A549 (cell line): ENCODE measurements at regions not wholly inside any gene's neighbourhood (a gene's known extent, or its start where the extent isn't known, plus 50 kb on each side); places are given as distances from the start of the nearest gene placed in this dataset.

Experiments used
- ATAC-seq, 2 experiments: fragments of 200-7000 bp in 1 of 2; fragments of >200 bp in 1 of 2; cut with Nextera tagmentation in 1 of 2; cut with Tn5 transposase in 1 of 2; 3 replicates each; pipeline versions ENCODE4 v1.8.0 to v1.9.1; 2018 to 2020; ENCODE audit warnings: mild to moderate bottlenecking in 1 of 2, moderate library complexity in 1 of 2
- CTCF ChIA-PET: fragments of 300-600 bp; sonication (Branson Sonifier 250); formaldehyde crosslinking; extraction: SDS; loops from one replicate; lab custom pipeline; 2021; ENCODE audit warnings: antibody characterized with exemption, inconsistent platforms; lab: Yijun Ruan, JAX
- POLR2A ChIA-PET: fragments of 350-600 bp; formaldehyde crosslinking; extraction: SDS; loops from one replicate; lab custom pipeline; 2021; ENCODE audit warnings: antibody characterized with exemption, inconsistent platforms; lab: Yijun Ruan, JAX
- DNase-seq, 2 experiments: peaks; one replicate each; pipeline versions ENCODE4 v3.0.0 to v3.0.0-alpha.2; 2011 to 2016; ENCODE audit warnings: low read depth in 1 of 2, low spot score in 1 of 2
- FAIRE-seq: peaks from 2 replicates; lab custom pipeline; 2011; peaks lifted over from hg19 to GRCh38; lab: Jason Lieb, UNC
- H3K27ac ChIP-seq, 2 experiments: fragments of >200 bp; sonication (Bioruptor Twin); formaldehyde crosslinking; 3 replicates each; pipeline ENCODE4 v1.5.1; 2016 to 2017
- H3K4me1 ChIP-seq: fragments of >200 bp; sonication (Bioruptor Twin); formaldehyde crosslinking; 3 replicates; pipeline ENCODE4 v1.6.1; 2016
- H3K4me2 ChIP-seq: fragments of >200 bp; sonication (Bioruptor Twin); formaldehyde crosslinking; 3 replicates; pipeline ENCODE4 v1.6.1; 2016
- H3K4me3 ChIP-seq: fragments of >200 bp; sonication (Bioruptor Twin); formaldehyde crosslinking; 3 replicates; pipeline ENCODE4 v1.5.1; 2016
- H3K9me3 ChIP-seq: fragments of >200 bp; sonication (Bioruptor Twin); formaldehyde crosslinking; 3 replicates; pipeline ENCODE4 v1.6.1; 2016
- ATOH8 ChIP-seq: fragments of 250-450 bp; sonication (Bioruptor Pico); IDR thresholded peaks from 2 replicates; pipeline ENCODE4 v1.5.0; 2020; ENCODE audit warnings: low read depth, mild to moderate bottlenecking, moderate library complexity
- BCL3 ChIP-seq: fragments of >200 bp; sonication (Bioruptor Twin); formaldehyde crosslinking; IDR thresholded peaks from 3 replicates; pipeline ENCODE4 v1.6.1; 2016
- BHLHE40 ChIP-seq: IDR thresholded peaks from 2 replicates; pipeline ENCODE4 v1.6.1; 2012; ENCODE audit warnings: low read depth, low read length, inconsistent platforms
- CTCF ChIP-seq: fragments of >200 bp; sonication (Bioruptor Twin); formaldehyde crosslinking; IDR thresholded peaks from 3 replicates; pipeline ENCODE4 v1.5.1; 2016
- EHMT2 ChIP-seq: fragments of 200-600 bp; sonication (generic); IDR thresholded peaks from 2 replicates; pipeline ENCODE4 v1.6.1; 2016; ENCODE audit warnings: antibody characterized with exemption, low read depth, mild to moderate bottlenecking, moderate library complexity
- ELK1 ChIP-seq: fragments of 150-350 bp; IDR thresholded peaks from 2 replicates; pipeline ENCODE4 v1.6.1; 2014; ENCODE audit warnings: low read depth, mild to moderate bottlenecking, low read length
- EP300 ChIP-seq, 2 experiments: fragments of >200 bp; sonication (Bioruptor Twin); formaldehyde crosslinking; IDR thresholded peaks; 2 replicates in 1 of 2; 3 replicates in 1 of 2; pipeline ENCODE4 v1.6.1; 2016 to 2017
- ESRRA ChIP-seq: fragments of 150-350 bp; IDR thresholded peaks from 2 replicates; pipeline ENCODE4 v1.6.1; 2014; ENCODE audit warnings: mild to moderate bottlenecking, low read length, borderline replicate concordance
- FOXS1 ChIP-seq: fragments of 250-450 bp; sonication (Bioruptor Pico); IDR thresholded peaks from 2 replicates; pipeline ENCODE4 v1.5.0; 2020; ENCODE audit warnings: mild to moderate bottlenecking, moderate library complexity
- HMGXB4 ChIP-seq: fragments of 250-450 bp; sonication (Bioruptor Pico); IDR thresholded peaks from 2 replicates; pipeline ENCODE4 v1.5.0; 2021; ENCODE audit warnings: mild to moderate bottlenecking, moderate library complexity, borderline replicate concordance
- HOXB13 ChIP-seq: fragments of 250-450 bp; sonication (Bioruptor Pico); IDR thresholded peaks from 2 replicates; pipeline ENCODE4 v1.5.0; 2020; ENCODE audit warnings: low read depth, mild to moderate bottlenecking, moderate library complexity
- JUNB ChIP-seq: fragments of >200 bp; sonication (Bioruptor Twin); formaldehyde crosslinking; IDR thresholded peaks from 2 replicates; pipeline ENCODE4 v1.6.1; 2016
- KDM1A ChIP-seq: fragments of 200-600 bp; sonication (generic); IDR thresholded peaks from 2 replicates; pipeline ENCODE4 v1.6.1; 2016; ENCODE audit warnings: low read depth, mild to moderate bottlenecking
- MAZ ChIP-seq: fragments of 150-350 bp; IDR thresholded peaks from 2 replicates; pipeline ENCODE4 v1.6.1; 2014; ENCODE audit warnings: antibody characterized with exemption, low read depth, low read length, borderline replicate concordance
- POLR2A ChIP-seq: IDR thresholded peaks from 2 replicates; pipeline ENCODE4 v1.6.1; 2012; ENCODE audit warnings: mild to moderate bottlenecking, low read length
- POLR2AphosphoS2 ChIP-seq: conservative IDR thresholded peaks from 2 replicates; pipeline ENCODE4 v1.6.1; 2012; ENCODE audit warnings: low read length, improper control_type of control experiment, inconsistent platforms
- SREBF2 ChIP-seq: fragments of 450-650 bp; IDR thresholded peaks from 2 replicates; pipeline ENCODE4 v1.6.1; 2014; ENCODE audit warnings: mild to moderate bottlenecking, moderate library complexity
- TFCP2L1 ChIP-seq: fragments of 250-450 bp; sonication (Bioruptor Pico); IDR thresholded peaks from 2 replicates; pipeline ENCODE4 v1.5.0; 2021; ENCODE audit warnings: mild to moderate bottlenecking
- ZFP36 ChIP-seq: fragments of 450-650 bp; IDR thresholded peaks from 2 replicates; pipeline ENCODE4 v1.6.1; 2014; ENCODE audit warnings: borderline replicate concordance; ENCODE audit not compliant: partially characterized antibody
- ZSCAN20 ChIP-seq: fragments of 250-450 bp; sonication (Bioruptor Pico); IDR thresholded peaks from 2 replicates; pipeline ENCODE4 v1.8.0; 2022; ENCODE audit warnings: mild to moderate bottlenecking, moderate library complexity
- WGBS: methylation state at CpG from one replicate; pipeline ENCODE4 v1.1.6; 2017; ENCODE audit errors: missing lambda C conversion rate; 5-methylcytosine and 5-hydroxymethylcytosine counted together

- no peak overlapping the region for H3K4me3 ChIP-seq
- TF ChIP-seq JUNB, result no peak
- TF ChIP-seq BHLHE40, result no peak
- no peak for TF ChIP-seq POLR2A
- TF ChIP-seq TFCP2L1, result no peak
- TF ChIP-seq FOXS1 (CRISPR knock-in tag), result no peak
- TF ChIP-seq ZFP36, result no peak
- no peak for TF ChIP-seq ESRRA
- no peak for TF ChIP-seq ZSCAN20 (CRISPR knock-in tag)
Measured at GRCh38 chr10:128622706-128623105, 496.5 kb upstream of the MKI67 start.

GRCh38 chr10:128623776-128624175 lies 497.6 kb upstream of the MKI67 start:
- DNase-seq (no peak), ATAC-seq (no peak), FAIRE-seq (no peak)
- POLR2A ChIA-PET, result no interaction called here
- Histone ChIP-seq H3K27ac (no peak overlapping the region), H3K4me3 (no peak overlapping the region), H3K4me2 (no peak overlapping the region), H3K9me3 (no peaks in the 10 kb centered on the region), H3K4me1 (no peaks in the 10 kb centered on the region)
- WGBS, result 53% methylated on average over 15 of the region's 15 CpGs
- CTCF ChIA-PET, result no interaction called here
- TF ChIP-seq HMGXB4 (CRISPR knock-in tag), result no peak
- no peak for TF ChIP-seq BCL3
- TF ChIP-seq HOXB13 (CRISPR knock-in tag), result no peak
- no peak for TF ChIP-seq FOXS1 (CRISPR knock-in tag)

More at GRCh38 chr10:128622706-128623105, 496.5 kb upstream of the MKI67 start:
- 44% methylated on average over 8 of the region's 8 CpGs for WGBS
- DNase-seq, result no peak
- ChIA-PET CTCF (no interaction called here), POLR2A (no interaction called here)
- no peak for FAIRE-seq
- ATAC-seq, result no peak
- no peaks in the 10 kb centered on the region for H3K4me1 ChIP-seq
- no peak overlapping the region for H3K4me2 ChIP-seq
- no peaks in the 10 kb centered on the region for H3K9me3 ChIP-seq
- H3K27ac ChIP-seq, result no peak overlapping the region

GRCh38 chr10:128624656-128625530 lies 498.7 kb upstream of the MKI67 start:
- Histone ChIP-seq H3K9me3 (no peaks in the 10 kb centered on the region), H3K4me2 (no peak overlapping the region), H3K4me1 (no peaks in the 10 kb centered on the region), H3K27ac (no peak overlapping the region), H3K4me3 (no peak overlapping the region)
- ChIA-PET CTCF (no interaction called here), POLR2A (no interaction called here)
- 38% methylated on average over 18 of the region's 18 CpGs for WGBS
- no peak for TF ChIP-seq MAZ
- no peak for TF ChIP-seq SREBF2
- TF ChIP-seq ELK1, result no peak
- TF ChIP-seq KDM1A, result no peak
- TF ChIP-seq EHMT2, result no peak
- no peak for TF ChIP-seq POLR2AphosphoS2
- TF ChIP-seq CTCF, result no peak
- TF ChIP-seq ATOH8 (CRISPR knock-in tag), result no peak
- no peak for TF ChIP-seq EP300 (IDR thresholded peaks at IDR 0.05)
- no peak for FAIRE-seq
- DNase-seq, result no peak
- no peak for ATAC-seq
